Neutrophil (primary cell): ENCODE measurements at regions not wholly inside any gene's neighbourhood (a gene's known extent, or its start where the extent isn't known, plus 50 kb on each side); places are given as distances from the start of the nearest gene placed in this dataset.
"Not testable (repeated sequence)": the region's sequence is repeated elsewhere in the genome, so short reads cannot be mapped to it uniquely, and the experiment has no call there.

ENCODE experiments used
- H3K27ac ChIP-seq: fragments of 200-600 bp; sonication (generic); 2 replicates; pipeline ENCODE4 v1.5.1; 2016; ENCODE audit warnings: mild to moderate bottlenecking, moderate library complexity
- H3K27me3 ChIP-seq: fragments of 200-600 bp; sonication (generic); 2 replicates; pipeline ENCODE4 v1.6.0; 2016; ENCODE audit warnings: mild to moderate bottlenecking
- H3K36me3 ChIP-seq: fragments of 200-600 bp; sonication (generic); 2 replicates; pipeline ENCODE4 v1.5.1; 2017
- H3K4me1 ChIP-seq, 2 experiments: fragments of 200-600 bp in 1 of 2; sonication (generic) in 1 of 2; 1 replicate in 1 of 2; 2 replicates in 1 of 2; pipeline versions ENCODE4 v1.5.1 to v1.6.1; 2013 to 2016; ENCODE audit warnings: low read depth in 1 of 2, low read length in 1 of 2, mild to moderate bottlenecking in 1 of 2, moderate library complexity in 1 of 2; ENCODE audit not compliant: control insufficient read depth in 1 of 2, insufficient read depth in 1 of 2
- H3K4me3 ChIP-seq, 2 experiments: fragments of 200-600 bp in 1 of 2; sonication (generic) in 1 of 2; 1 replicate in 1 of 2; 2 replicates in 1 of 2; pipeline ENCODE4 v1.5.1; 2013 to 2016; ENCODE audit warnings: low read depth in 1 of 2, low read length in 1 of 2, mild to moderate bottlenecking in 1 of 2, moderate library complexity in 1 of 2
- H3K9me3 ChIP-seq: fragments of 200-600 bp; sonication (generic); 2 replicates; pipeline ENCODE4 v1.5.1; 2016
- CTCF ChIP-seq: fragments of 200-600 bp; sonication (generic); IDR thresholded peaks from 2 replicates; pipeline ENCODE4 v1.5.1; 2016; ENCODE audit warnings: antibody characterized with exemption

GRCh38 chr7:20539201-20539600 lies 76.3 kb upstream of the ABCB5 start:
- Histone ChIP-seq H3K4me3 (no peak overlapping the region), H3K4me1 (no peaks in the 10 kb centered on the region), H3K27me3 (no peaks in the 10 kb centered on the region), H3K27ac (no peak overlapping the region), H3K9me3 (no peaks in the 10 kb centered on the region), H3K36me3 (no peaks in the 10 kb centered on the region)
- TF ChIP-seq CTCF, result no peak

GRCh38 chr7:20541608-20542349 lies 73.7 kb upstream of the ABCB5 start:
- Histone ChIP-seq H3K27ac (no peak overlapping the region), H3K4me1 (no peaks in the 10 kb centered on the region), H3K36me3 (no peaks in the 10 kb centered on the region), H3K9me3 (no peaks in the 10 kb centered on the region), H3K27me3 (no peaks in the 10 kb centered on the region), H3K4me3 (no peak overlapping the region)
- TF ChIP-seq CTCF, result no peak

GRCh38 chr7:20542594-20542993 lies 72.9 kb upstream of the ABCB5 start:
- Histone ChIP-seq H3K4me1 (no peaks in the 10 kb centered on the region), H3K27me3 (no peaks in the 10 kb centered on the region), H3K9me3 (no peaks in the 10 kb centered on the region), H3K4me3 (no peak overlapping the region), H3K27ac (no peak overlapping the region), H3K36me3 (no peaks in the 10 kb centered on the region)
- TF ChIP-seq CTCF, result no peak

GRCh38 chr7:20543500-20543899 lies 72.0 kb upstream of the ABCB5 start:
- H3K9me3 ChIP-seq, result no peaks in the 10 kb centered on the region
- H3K36me3 ChIP-seq, result no peaks in the 10 kb centered on the region
- H3K27me3 ChIP-seq, result no peaks in the 10 kb centered on the region
- TF ChIP-seq CTCF, result no peak
- no peaks in the 10 kb centered on the region for H3K4me1 ChIP-seq
- no peak overlapping the region for H3K27ac ChIP-seq
- H3K4me3 ChIP-seq, result no peak overlapping the region

- H3K27me3 ChIP-seq, result no peaks in the 10 kb centered on the region
- H3K4me1 ChIP-seq, result no peaks in the 10 kb centered on the region
- no peaks in the 10 kb centered on the region for H3K36me3 ChIP-seq
- H3K27ac ChIP-seq, result no peak overlapping the region
- no peak overlapping the region for H3K4me3 ChIP-seq
- TF ChIP-seq CTCF, result no peak
- no peaks in the 10 kb centered on the region for H3K9me3 ChIP-seq
Measured at GRCh38 chr7:20545016-20545415, 70.5 kb upstream of the ABCB5 start.

- H3K4me1 ChIP-seq, H3K36me3 ChIP-seq, H3K9me3 ChIP-seq, H3K27me3 ChIP-seq, H3K4me3 ChIP-seq, H3K27ac ChIP-seq: not testable (repeated sequence)
Measured at GRCh38 chr7:20546958-20547357, 68.5 kb upstream of the ABCB5 start.
